ENCODE measurements at regions not wholly inside any gene's neighbourhood (a gene's known extent, or its start where the extent isn't known, plus 50 kb on each side); places are given as distances from the start of the nearest gene placed in this dataset.

DNA sequence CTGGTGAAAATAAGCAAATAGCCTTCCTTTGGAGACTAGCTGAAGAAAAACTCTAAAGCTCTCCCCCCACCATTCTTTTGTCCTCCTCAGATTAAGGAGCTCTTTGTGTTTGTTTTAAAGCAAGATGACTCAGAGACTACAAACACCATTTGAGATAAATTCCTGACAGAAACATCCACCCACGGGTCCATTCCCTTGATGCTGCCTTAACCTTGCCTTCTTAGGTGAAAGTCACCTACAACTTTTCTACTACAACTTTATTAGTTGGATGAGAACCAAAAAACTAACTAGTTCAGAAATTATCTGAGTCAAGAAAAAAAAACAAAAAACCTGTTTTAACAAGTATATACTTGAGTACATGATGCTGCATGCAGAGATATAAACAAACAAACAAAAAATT lies 831.1 kb downstream of the NR2F1-AS1 start:
- CTCF ChIA-PET: no interaction called here
- POLR2A ChIA-PET: no interaction called here
- no peaks in the 10 kb centered on the region for H3K27me3 ChIP-seq (ENCODE audit: control insufficient read depth, insufficient read depth, low read length)
- DNase-seq (ENCODE audit: low read depth): no peak
- H3K4me3 ChIP-seq (ENCODE audit: low read depth, low read length): no peak overlapping the region
- TF ChIP-seq, protein P1, sequence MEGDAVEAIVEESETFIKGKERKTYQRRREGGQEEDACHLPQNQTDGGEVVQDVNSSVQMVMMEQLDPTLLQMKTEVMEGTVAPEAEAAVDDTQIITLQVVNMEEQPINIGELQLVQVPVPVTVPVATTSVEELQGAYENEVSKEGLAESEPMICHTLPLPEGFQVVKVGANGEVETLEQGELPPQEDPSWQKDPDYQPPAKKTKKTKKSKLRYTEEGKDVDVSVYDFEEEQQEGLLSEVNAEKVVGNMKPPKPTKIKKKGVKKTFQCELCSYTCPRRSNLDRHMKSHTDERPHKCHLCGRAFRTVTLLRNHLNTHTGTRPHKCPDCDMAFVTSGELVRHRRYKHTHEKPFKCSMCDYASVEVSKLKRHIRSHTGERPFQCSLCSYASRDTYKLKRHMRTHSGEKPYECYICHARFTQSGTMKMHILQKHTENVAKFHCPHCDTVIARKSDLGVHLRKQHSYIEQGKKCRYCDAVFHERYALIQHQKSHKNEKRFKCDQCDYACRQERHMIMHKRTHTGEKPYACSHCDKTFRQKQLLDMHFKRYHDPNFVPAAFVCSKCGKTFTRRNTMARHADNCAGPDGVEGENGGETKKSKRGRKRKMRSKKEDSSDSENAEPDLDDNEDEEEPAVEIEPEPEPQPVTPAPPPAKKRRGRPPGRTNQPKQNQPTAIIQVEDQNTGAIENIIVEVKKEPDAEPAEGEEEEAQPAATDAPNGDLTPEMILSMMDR (IDR thresholded peaks at IDR 0.05; ENCODE audit: insufficient read depth, low read depth, low read length): no peak
- H3K36me3 ChIP-seq (ENCODE audit: control insufficient read depth, insufficient read depth, low read length): no peaks in the 10 kb centered on the region

DNA sequence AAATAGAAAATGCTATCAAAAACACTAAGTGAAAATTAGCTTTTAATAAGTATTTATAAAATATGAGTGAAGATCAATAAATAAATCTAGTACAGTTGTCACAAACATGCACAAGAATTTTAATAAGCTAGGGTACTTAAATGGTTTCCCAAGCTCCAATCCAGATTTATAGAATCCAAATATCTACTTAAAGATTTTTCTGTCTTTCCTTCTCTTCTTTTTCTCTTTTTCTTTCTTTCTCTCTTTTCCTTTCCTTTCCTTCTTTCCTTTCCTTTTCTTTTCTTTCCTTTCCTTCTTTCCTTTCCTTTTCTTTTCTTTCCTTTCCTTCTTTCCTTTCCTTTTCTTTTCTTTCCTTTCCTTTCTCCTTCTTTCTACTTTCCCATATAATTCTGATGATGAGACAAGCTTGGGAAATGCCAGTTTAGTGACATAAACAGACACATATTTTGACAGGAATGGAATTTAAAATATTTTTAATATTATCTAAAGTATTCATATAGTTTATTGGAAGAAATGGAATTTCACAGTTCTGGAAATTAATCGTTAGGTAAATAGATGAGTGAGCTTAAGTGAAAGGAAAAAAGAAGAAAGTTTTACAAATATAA lies 832.8 kb downstream of the NR2F1-AS1 start:
- TF ChIP-seq, protein P1 (IDR thresholded peaks at IDR 0.05; ENCODE audit: insufficient read depth, low read depth, low read length): no peak
- ChIA-PET CTCF (interaction anchor here (0.5 to 0.7 kb wide), 2 partner anchors 25 to 66 kb away, joined by 3 to 4 read pairs; no protein-coding TSS in a partner anchor), POLR2A (interaction anchor here (0.7 kb wide), 1 partner anchor 835 kb away, joined by 18 read pairs; the partner anchor contains the start of gene NR2F1)
- DNase-seq (ENCODE audit: low read depth): no peak
- Histone ChIP-seq H3K36me3 (ENCODE audit: control insufficient read depth, insufficient read depth, low read length) (no peaks in the 10 kb centered on the region), H3K27me3 (ENCODE audit: control insufficient read depth, insufficient read depth, low read length) (no peaks in the 10 kb centered on the region), H3K4me3 (ENCODE audit: low read depth, low read length) (no peak overlapping the region)

DNA sequence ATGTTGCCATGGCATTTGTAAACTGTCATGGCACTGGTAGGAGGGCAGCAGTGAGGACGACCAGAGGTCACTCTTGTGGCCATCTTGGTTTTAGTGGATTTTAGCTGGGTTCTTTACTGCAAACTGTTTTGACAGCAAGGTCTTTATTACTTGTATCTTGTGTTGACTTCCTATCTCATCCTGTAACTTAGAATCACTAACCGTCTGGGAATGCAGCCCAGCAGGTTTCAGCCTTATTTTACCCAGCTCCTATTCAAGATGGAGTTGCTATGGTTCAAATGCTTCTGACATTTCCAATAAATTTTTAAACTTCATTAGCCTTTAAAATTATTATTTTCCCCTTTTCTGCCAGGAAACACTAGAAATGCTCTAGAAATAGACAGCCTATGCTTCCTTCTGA lies 839.1 kb downstream of the NR2F1-AS1 start:
- Histone ChIP-seq H3K27me3 (ENCODE audit: control insufficient read depth, insufficient read depth, low read length) (no peaks in the 10 kb centered on the region), H3K4me3 (ENCODE audit: low read depth, low read length) (no peak overlapping the region), H3K36me3 (ENCODE audit: control insufficient read depth, insufficient read depth, low read length) (no peaks in the 10 kb centered on the region)
- no peak for DNase-seq (ENCODE audit: low read depth)
- TF ChIP-seq, protein P1 (IDR thresholded peaks at IDR 0.05; ENCODE audit: insufficient read depth, low read depth, low read length): no peak
- POLR2A ChIA-PET: no interaction called here
- CTCF ChIA-PET: no interaction called here

DNA sequence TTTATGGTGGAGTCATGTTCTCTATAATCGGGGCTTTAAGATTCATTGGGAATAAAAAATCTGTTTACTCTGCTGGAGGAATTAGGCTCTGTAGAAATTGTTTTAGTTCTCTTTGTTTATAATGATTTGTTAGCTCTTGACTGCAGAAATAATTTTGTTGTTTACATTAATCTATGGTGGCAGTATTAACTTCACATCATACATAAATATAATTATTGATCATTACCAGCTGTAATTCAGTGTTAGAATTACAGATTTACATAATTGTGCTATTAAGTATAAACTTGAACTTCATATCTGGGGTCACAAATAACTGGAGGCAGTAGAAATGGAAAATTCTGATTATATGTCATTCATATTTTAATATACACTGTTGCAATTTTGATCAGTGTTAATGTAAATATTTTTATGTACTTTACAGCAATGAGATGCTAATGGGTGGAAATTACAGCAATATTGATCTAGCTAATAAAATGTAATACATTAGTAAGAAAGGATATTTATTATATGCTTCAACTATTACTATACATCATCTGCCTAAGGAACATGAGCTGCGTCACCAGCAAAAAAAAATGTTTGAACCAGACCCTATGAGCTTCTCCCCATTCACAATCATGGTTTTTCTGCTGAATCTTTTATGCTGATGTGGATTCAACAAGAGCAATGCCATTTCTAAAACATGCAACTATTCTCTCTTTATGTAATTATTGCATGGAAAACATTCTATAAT lies 846.6 kb downstream of the NR2F1-AS1 start:
- no peak for DNase-seq (ENCODE audit: low read depth)
- Histone ChIP-seq H3K4me3 (ENCODE audit: low read depth, low read length) (no peak overlapping the region), H3K27me3 (ENCODE audit: control insufficient read depth, insufficient read depth, low read length) (no peaks in the 10 kb centered on the region), H3K36me3 (ENCODE audit: control insufficient read depth, insufficient read depth, low read length) (no peaks in the 10 kb centered on the region)
- CTCF ChIA-PET: no interaction called here
- TF ChIP-seq, protein P1 (IDR thresholded peaks at IDR 0.05; ENCODE audit: insufficient read depth, low read depth, low read length): no peak
- POLR2A ChIA-PET: no interaction called here

DNA sequence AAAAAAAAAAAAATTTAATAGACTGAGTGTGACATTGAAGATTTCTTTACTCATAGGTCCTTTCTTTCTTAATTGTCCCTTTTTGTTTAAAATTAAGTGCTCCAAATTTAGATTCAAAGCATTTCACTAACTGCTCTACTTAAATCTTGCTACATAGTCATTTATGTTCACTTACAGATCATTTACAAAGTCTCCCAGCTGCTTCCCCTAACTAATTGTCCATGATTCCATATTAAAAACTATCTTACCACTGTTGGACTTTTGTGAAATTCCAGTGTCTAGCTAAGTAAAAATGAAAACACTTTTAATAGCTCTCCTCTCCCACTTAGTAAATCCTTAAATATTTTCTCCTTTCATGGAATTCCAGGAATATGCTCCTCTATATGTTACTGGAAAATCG lies 850.5 kb downstream of the NR2F1-AS1 start:
- Histone ChIP-seq H3K36me3 (ENCODE audit: control insufficient read depth, insufficient read depth, low read length) (no peaks in the 10 kb centered on the region), H3K27me3 (ENCODE audit: control insufficient read depth, insufficient read depth, low read length) (no peaks in the 10 kb centered on the region), H3K4me3 (ENCODE audit: low read depth, low read length) (no peak overlapping the region)
- ChIA-PET CTCF (interaction anchor here (0.6 to 0.8 kb wide), 2 partner anchors 10 to 1221 kb away, joined by 3 read pairs; no protein-coding TSS in a partner anchor), POLR2A (no interaction called here)
- DNase-seq (ENCODE audit: low read depth): no peak
- TF ChIP-seq, protein P1 (IDR thresholded peaks at IDR 0.05; ENCODE audit: insufficient read depth, low read depth, low read length): no peak
